Thoracic aorta (tissue), 2 donors: ENCODE measurements at regions not wholly inside any gene's neighbourhood (a gene's known extent, or its start where the extent isn't known, plus 50 kb on each side); places are given as distances from the start of the nearest gene placed in this dataset.

Experiments
- ATAC-seq: fragments of 150-250 bp; one replicate; pipeline ENCODE4 v1.8.0; 2017; ENCODE audit warnings: low read depth; ENCODE audit not compliant: insufficient number of reproducible peaks, low FRiP score
- DNase-seq: peaks from one replicate; pipeline ENCODE4 v3.0.0-alpha.2; 2020; ENCODE audit warnings: low spot score
- H3K27ac ChIP-seq, 2 donors: fragments of 200-600 bp; sonication (generic); 1 replicate in 1 of 2; 2 replicates in 1 of 2; pipeline ENCODE4 v1.5.1; 2016; ENCODE audit warnings: mild to moderate bottlenecking in 2 of 2, moderate library complexity in 2 of 2
- H3K27me3 ChIP-seq: fragments of 200-600 bp; sonication (generic); replicated peaks from 2 replicates; pipeline ENCODE4 v1.6.0; 2016; ENCODE audit warnings: mild to moderate bottlenecking; ENCODE audit not compliant: insufficient read depth
- H3K36me3 ChIP-seq: fragments of 200-600 bp; sonication (generic); one replicate; pipeline ENCODE4 v1.5.1; 2016
- H3K4me1 ChIP-seq, 2 donors: fragments of 200-600 bp; sonication (generic); 1 replicate in 1 of 2; 2 replicates in 1 of 2; pipeline versions ENCODE4 v1.5.1 to v1.6.0; 2016; ENCODE audit warnings: low read depth in 2 of 2, mild to moderate bottlenecking in 1 of 2; ENCODE audit not compliant: control insufficient read depth in 1 of 2
- H3K4me3 ChIP-seq: fragments of 200-600 bp; sonication (generic); 2 replicates; pipeline ENCODE4 v1.5.1; 2016; ENCODE audit warnings: mild to moderate bottlenecking
- H3K9me3 ChIP-seq: fragments of 200-600 bp; sonication (generic); 2 replicates; pipeline ENCODE4 v1.5.1; 2016
- TF ChIP-seq, protein P1 (sequence below): fragments of 200-600 bp; sonication (generic); IDR thresholded peaks from one replicate; pipeline ENCODE4 v1.5.1; 2019; ENCODE audit warnings: antibody characterized with exemption

DNA sequence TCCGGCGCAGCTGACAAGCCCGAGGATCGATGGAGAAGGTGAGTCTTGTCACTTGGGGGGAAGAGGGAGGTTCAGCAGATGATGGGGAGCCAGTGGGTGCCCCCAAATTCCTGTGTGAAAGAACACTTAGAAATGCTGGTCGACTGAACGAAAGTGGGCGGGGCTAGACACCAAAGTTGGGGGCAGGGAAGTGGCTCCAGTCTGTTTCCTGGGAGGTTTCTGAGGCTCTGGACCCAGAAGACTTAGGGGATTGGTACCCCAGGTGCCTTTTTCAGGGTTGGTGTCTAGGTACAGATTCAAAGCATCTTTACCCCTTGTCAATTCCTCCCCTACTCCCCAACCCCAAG is 278.6 kb downstream of the ZSWIM6 start:
- Histone ChIP-seq H3K27ac (no peak overlapping the region), H3K27me3 (no peaks in the 10 kb centered on the region), H3K4me3 (no peak overlapping the region), H3K9me3 (no peaks in the 10 kb centered on the region), H3K4me1 (peaks cover 0 to 20% of the 10 kb centered on the region in 2 donors), H3K36me3 (no peaks in the 10 kb centered on the region)
- TF ChIP-seq, protein P1, sequence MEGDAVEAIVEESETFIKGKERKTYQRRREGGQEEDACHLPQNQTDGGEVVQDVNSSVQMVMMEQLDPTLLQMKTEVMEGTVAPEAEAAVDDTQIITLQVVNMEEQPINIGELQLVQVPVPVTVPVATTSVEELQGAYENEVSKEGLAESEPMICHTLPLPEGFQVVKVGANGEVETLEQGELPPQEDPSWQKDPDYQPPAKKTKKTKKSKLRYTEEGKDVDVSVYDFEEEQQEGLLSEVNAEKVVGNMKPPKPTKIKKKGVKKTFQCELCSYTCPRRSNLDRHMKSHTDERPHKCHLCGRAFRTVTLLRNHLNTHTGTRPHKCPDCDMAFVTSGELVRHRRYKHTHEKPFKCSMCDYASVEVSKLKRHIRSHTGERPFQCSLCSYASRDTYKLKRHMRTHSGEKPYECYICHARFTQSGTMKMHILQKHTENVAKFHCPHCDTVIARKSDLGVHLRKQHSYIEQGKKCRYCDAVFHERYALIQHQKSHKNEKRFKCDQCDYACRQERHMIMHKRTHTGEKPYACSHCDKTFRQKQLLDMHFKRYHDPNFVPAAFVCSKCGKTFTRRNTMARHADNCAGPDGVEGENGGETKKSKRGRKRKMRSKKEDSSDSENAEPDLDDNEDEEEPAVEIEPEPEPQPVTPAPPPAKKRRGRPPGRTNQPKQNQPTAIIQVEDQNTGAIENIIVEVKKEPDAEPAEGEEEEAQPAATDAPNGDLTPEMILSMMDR, result no peak
- ATAC-seq (no peak), DNase-seq (no peak)

DNA sequence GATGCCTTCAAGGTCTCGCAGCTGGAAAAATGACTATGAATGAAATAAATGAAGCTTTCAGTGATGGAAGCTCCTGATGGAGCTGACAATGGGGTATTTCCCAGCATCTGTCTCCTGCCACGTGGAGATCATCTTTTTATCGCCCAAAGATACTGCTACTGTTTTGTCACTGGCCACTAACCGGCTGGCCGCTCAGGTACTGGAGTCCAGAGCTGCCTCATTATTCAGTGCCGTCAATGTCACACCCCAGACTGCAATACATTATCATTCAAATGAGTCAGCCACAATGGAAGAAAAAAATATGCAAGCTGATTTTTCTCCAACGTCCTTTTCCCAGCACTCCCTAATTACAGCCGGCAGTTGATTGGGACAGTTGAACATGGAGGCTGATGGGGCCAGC is 280.4 kb downstream of the ZSWIM6 start:
- Histone ChIP-seq H3K4me3 (no peak overlapping the region), H3K36me3 (no peaks in the 10 kb centered on the region), H3K27me3 (no peaks in the 10 kb centered on the region), H3K4me1 (peaks cover 0 to 20% of the 10 kb centered on the region in 2 donors), H3K9me3 (no peaks in the 10 kb centered on the region), H3K27ac (no peak overlapping the region)
- TF ChIP-seq, protein P1, result no peak
- ATAC-seq (no peak), DNase-seq (no peak)

DNA sequence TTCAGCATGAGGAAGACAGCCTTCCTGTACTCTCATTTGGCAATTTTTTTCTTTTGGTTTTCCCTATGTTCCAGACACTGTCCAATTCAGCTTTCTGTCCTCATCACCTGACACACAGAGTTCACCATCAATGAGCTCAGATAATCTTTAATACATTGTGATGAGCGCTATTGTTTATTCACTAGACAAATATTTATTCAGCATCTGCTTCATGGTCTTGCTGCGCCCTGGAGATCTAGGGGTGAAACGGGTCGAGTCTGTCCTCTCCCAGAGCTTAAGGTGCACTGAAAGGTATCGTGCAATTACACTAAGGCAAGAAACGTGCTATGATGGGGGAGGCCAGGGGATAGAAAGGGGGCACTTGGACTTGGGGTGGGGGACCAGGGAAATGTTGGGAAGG is 281.6 kb downstream of the ZSWIM6 start:
- Histone ChIP-seq H3K27me3 (no peaks in the 10 kb centered on the region), H3K9me3 (no peaks in the 10 kb centered on the region), H3K36me3 (no peaks in the 10 kb centered on the region), H3K4me3 (no peak overlapping the region), H3K4me1 (peaks cover 0 to 20% of the 10 kb centered on the region in 2 donors), H3K27ac (no peak overlapping the region)
- DNase-seq (no peak), ATAC-seq (no peak)
- TF ChIP-seq, protein P1, result no peak

DNA sequence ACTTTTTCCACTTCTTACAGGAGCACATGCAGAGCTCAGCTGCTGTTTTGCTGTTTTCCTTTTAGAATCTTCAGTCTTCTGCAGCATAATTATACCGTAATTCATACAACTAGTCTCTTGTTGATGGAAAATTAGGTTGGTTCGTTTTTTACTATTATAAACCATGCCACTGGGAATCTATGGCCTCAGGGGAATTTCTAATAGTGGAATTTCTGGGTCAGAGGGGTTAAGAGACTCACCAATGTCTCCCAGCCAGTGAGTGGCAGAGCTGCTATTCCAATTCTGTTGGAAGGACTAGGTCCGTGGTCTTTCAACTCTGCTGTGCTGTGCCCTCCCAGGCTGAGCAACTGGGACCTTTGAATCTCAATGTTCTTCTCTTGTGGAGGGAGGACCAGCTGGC is 282.5 kb downstream of the ZSWIM6 start:
- Histone ChIP-seq H3K4me3 (no peak overlapping the region), H3K27me3 (no peaks in the 10 kb centered on the region), H3K9me3 (no peaks in the 10 kb centered on the region), H3K27ac (no peak overlapping the region), H3K36me3 (no peaks in the 10 kb centered on the region), H3K4me1 (peaks cover 4 to 18% of the 10 kb centered on the region in 2 donors)
- ATAC-seq (no peak), DNase-seq (no peak)
- TF ChIP-seq, protein P1, result no peak

DNA sequence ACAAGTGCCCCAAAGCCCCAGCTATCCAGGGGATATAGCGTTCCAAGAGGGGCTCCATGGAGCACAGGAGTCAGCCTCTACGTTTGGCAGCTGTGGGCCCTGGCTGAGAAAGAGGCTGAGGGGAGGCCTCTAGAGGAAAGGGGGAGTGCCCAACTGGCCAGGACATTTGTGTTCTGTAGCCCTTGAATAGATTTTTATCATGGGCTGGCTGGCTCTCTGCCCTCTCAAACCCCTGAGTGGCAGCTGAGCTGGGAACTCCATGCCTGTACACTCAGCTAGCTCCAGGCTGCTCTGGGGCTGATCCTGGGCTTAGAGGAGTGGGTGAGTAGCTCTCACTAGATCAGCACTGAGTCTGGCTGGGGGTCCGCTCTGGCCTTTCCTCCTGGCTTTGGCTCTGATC is 285.0 kb downstream of the ZSWIM6 start:
- Histone ChIP-seq H3K27me3 (no peaks in the 10 kb centered on the region), H3K36me3 (no peaks in the 10 kb centered on the region), H3K4me1 (peaks cover 13 to 26% of the 10 kb centered on the region in 2 donors), H3K4me3 (no peak overlapping the region), H3K9me3 (no peaks in the 10 kb centered on the region), H3K27ac (no peak overlapping the region)
- no peak for DNase-seq
- TF ChIP-seq, protein P1, result no peak
- ATAC-seq, result no peak
